ENCODE measurements at regions not wholly inside any gene's neighbourhood (a gene's known extent, or its start where the extent isn't known, plus 50 kb on each side); places are given as distances from the start of the nearest gene placed in this dataset.

- Histone ChIP-seq H3K27me3 (no peaks in the 10 kb centered on the region), H3K9me3 (no peaks in the 10 kb centered on the region), H3K27ac (no peak overlapping the region), H3K4me1 (no peaks in the 10 kb centered on the region), H3K36me3 (no peaks in the 10 kb centered on the region), H3K4me3 (no peak overlapping the region)
- DNase-seq (ENCODE audit: low spot score in 2 of 2) = no peak
- WGBS, 2 donors = 35 to 48% methylated on average over 4 of the region's 4 CpGs
- TF ChIP-seq CTCF (IDR thresholded peaks at IDR 0.05) = no peak
- TF ChIP-seq POLR2A (IDR thresholded peaks at IDR 0.05) = no peak
- no peak for TF ChIP-seq EP300 (IDR thresholded peaks at IDR 0.05)
Observed at GRCh38 chr12:124238886-124239285, 56.0 kb upstream of the RFLNA start.

GRCh38 chr12:124240493-124240892 lies 54.4 kb upstream of the RFLNA start:
- no peaks in the 10 kb centered on the region for H3K36me3 ChIP-seq
- TF ChIP-seq POLR2A (IDR thresholded peaks at IDR 0.05) = no peak
- TF ChIP-seq EP300 (IDR thresholded peaks at IDR 0.05) = no peak
- TF ChIP-seq CTCF (IDR thresholded peaks at IDR 0.05) = no peak
- no peaks in the 10 kb centered on the region for H3K27me3 ChIP-seq
- no peak overlapping the region for H3K4me3 ChIP-seq
- H3K4me1 ChIP-seq = no peaks in the 10 kb centered on the region
- H3K9me3 ChIP-seq = peaks cover 0 to 3% (median 0%) of the 10 kb centered on the region in 4 donors
- 94 to 100% methylated on average over 1 of the region's 1 CpG for WGBS, 2 donors
- no peak overlapping the region for H3K27ac ChIP-seq
- no peak for DNase-seq (ENCODE audit: low spot score in 2 of 2)

DNA sequence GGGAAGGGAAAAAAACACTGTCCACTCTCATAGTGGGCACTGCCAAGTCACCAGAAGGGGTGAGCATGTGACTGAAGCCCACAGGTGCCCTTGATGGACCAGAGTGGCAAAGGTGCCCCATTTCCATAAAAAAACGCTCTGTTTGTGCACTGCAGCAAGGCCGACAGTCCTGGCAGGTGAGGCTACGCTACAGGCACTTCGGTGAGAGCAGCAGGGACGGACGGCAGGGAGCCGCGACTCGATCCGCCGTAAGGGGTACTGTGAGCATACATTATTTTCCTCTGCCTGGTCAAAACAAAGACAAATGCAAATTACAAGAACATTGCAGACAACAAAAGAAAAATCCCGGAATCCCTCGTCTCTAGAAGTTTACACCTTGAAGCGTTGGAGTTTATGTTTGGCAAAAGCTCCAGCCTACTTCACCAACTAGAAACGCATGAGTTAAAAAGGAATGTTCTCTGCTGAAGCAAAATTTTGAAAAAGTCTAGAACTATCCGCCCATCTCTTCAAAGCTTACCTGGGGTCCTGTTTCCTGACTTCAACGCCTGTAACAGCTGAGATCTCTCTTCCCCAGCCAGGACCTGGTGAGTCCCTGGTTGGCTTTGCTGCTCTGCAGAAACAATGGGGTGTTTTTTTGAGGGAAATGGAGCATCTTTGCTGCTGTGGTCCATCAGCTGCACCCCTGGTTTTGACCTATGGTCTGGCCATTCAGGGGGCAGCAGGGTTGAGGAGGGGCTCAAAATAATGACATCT lies 52.9 kb upstream of the RFLNA start:
- TF ChIP-seq CTCF (IDR thresholded peaks at IDR 0.05) = no peak
- TF ChIP-seq EP300 (IDR thresholded peaks at IDR 0.05) = no peak
- no peak for TF ChIP-seq POLR2A (IDR thresholded peaks at IDR 0.05)
- no peak for DNase-seq (ENCODE audit: low spot score in 2 of 2)
- Histone ChIP-seq H3K4me1 (no peaks in the 10 kb centered on the region), H3K9me3 (peaks cover 0 to 16% (median 3%) of the 10 kb centered on the region in 4 donors), H3K27me3 (no peaks in the 10 kb centered on the region), H3K4me3 (no peak overlapping the region), H3K27ac (no peak overlapping the region), H3K36me3 (no peaks in the 10 kb centered on the region)
- 86 to 88% methylated on average over 17 of the region's 17 CpGs for WGBS, 2 donors

- DNase-seq (ENCODE audit: low spot score in 2 of 2) = no peak
- TF ChIP-seq CTCF (IDR thresholded peaks at IDR 0.05) = no peak
- TF ChIP-seq POLR2A (IDR thresholded peaks at IDR 0.05) = no peak
- TF ChIP-seq EP300 (IDR thresholded peaks at IDR 0.05) = no peak
- H3K27ac ChIP-seq = no peak overlapping the region
- no peaks in the 10 kb centered on the region for H3K4me1 ChIP-seq
- no peak overlapping the region for H3K4me3 ChIP-seq
- peaks cover 0 to 22% (median 4%) of the 10 kb centered on the region in 4 donors for H3K9me3 ChIP-seq
- 62 to 66% methylated on average over 9 of the region's 9 CpGs for WGBS, 2 donors
- no peaks in the 10 kb centered on the region for H3K36me3 ChIP-seq
- no peaks in the 10 kb centered on the region for H3K27me3 ChIP-seq
Observed at GRCh38 chr12:124242529-124243065, 52.3 kb upstream of the RFLNA start.

- H3K4me3 ChIP-seq = no peak overlapping the region
- TF ChIP-seq CTCF (IDR thresholded peaks at IDR 0.05) = no peak
- no peak for TF ChIP-seq POLR2A (IDR thresholded peaks at IDR 0.05)
- no peak for TF ChIP-seq EP300 (IDR thresholded peaks at IDR 0.05)
- no peaks in the 10 kb centered on the region for H3K27me3 ChIP-seq
- peaks cover 0 to 26% (median 5%) of the 10 kb centered on the region in 4 donors for H3K9me3 ChIP-seq
- H3K27ac ChIP-seq = no peak overlapping the region
- no peak for DNase-seq (ENCODE audit: low spot score in 2 of 2)
- H3K4me1 ChIP-seq = peaks cover 0 to 6% (median 0%) of the 10 kb centered on the region in 4 donors
- no peaks in the 10 kb centered on the region for H3K36me3 ChIP-seq
- 94 to 99% methylated on average over 4 of the region's 4 CpGs for WGBS, 2 donors
Observed at GRCh38 chr12:124243936-124244335, 51.0 kb upstream of the RFLNA start.

All from tibial nerve (tissue), 4 donors.